ENCODE measurements at regions not wholly inside any gene's neighbourhood (a gene's known extent, or its start where the extent isn't known, plus 50 kb on each side); places are given as distances from the start of the nearest gene placed in this dataset.

- H3K4me3 Mint-ChIP-seq, result no peak overlapping the region
- no peak for DNase-seq (ENCODE audit: low read depth, low spot score)
- no peaks in the 10 kb centered on the region for H3K27me3 Mint-ChIP-seq (ENCODE audit: low read depth)
- H3K27ac Mint-ChIP-seq (ENCODE audit: unreplicated experiment), result no peak overlapping the region
- H3K36me3 Mint-ChIP-seq (ENCODE audit: low read depth), result no peaks in the 10 kb centered on the region
- H3K9me3 Mint-ChIP-seq, result no peaks in the 10 kb centered on the region
- no peak for TF ChIP-seq CTCF (conservative IDR thresholded peaks at IDR 0.05)
- H3K4me1 Mint-ChIP-seq, result no peaks in the 10 kb centered on the region
These were observed 375.9 kb upstream of the PTCHD4 start for GRCh38 chr6:48486876-48487275.

GRCh38 chr6:48486373-48486772, 375.4 kb upstream of the PTCHD4 start:
- Mint-ChIP-seq H3K27me3 (ENCODE audit: low read depth) (no peaks in the 10 kb centered on the region), H3K4me1 (no peaks in the 10 kb centered on the region)

GRCh38 chr6:48476257-48476656, 365.3 kb upstream of the PTCHD4 start:
- Mint-ChIP-seq H3K27me3 (ENCODE audit: low read depth) (no peaks in the 10 kb centered on the region), H3K9me3 (no peaks in the 10 kb centered on the region), H3K4me1 (peaks cover 4% of the 10 kb centered on the region), H3K4me3 (no peak overlapping the region), H3K27ac (ENCODE audit: unreplicated experiment) (no peak overlapping the region), H3K36me3 (ENCODE audit: low read depth) (no peaks in the 10 kb centered on the region)
- DNase-seq (ENCODE audit: low read depth, low spot score), result no peak
- TF ChIP-seq CTCF (conservative IDR thresholded peaks at IDR 0.05), result peak; percentile 25

More at GRCh38 chr6:48486373-48486772, 375.4 kb upstream of the PTCHD4 start:
- no peak overlapping the region for H3K4me3 Mint-ChIP-seq
- no peaks in the 10 kb centered on the region for H3K9me3 Mint-ChIP-seq
- no peak for TF ChIP-seq CTCF (conservative IDR thresholded peaks at IDR 0.05)
- H3K27ac Mint-ChIP-seq (ENCODE audit: unreplicated experiment), result no peak overlapping the region
- no peaks in the 10 kb centered on the region for H3K36me3 Mint-ChIP-seq (ENCODE audit: low read depth)
- no peak for DNase-seq (ENCODE audit: low read depth, low spot score)

- H3K9me3 Mint-ChIP-seq, result no peaks in the 10 kb centered on the region
These were observed 364.3 kb upstream of the PTCHD4 start for GRCh38 chr6:48475275-48475674.

GRCh38 chr6:48474830-48475229, 363.8 kb upstream of the PTCHD4 start:
- Mint-ChIP-seq H3K27ac (ENCODE audit: unreplicated experiment) (no peak overlapping the region), H3K4me1 (peaks cover 12% of the 10 kb centered on the region), H3K4me3 (no peak overlapping the region), H3K27me3 (ENCODE audit: low read depth) (no peaks in the 10 kb centered on the region), H3K36me3 (ENCODE audit: low read depth) (no peaks in the 10 kb centered on the region), H3K9me3 (no peaks in the 10 kb centered on the region)
- DNase-seq (ENCODE audit: low read depth, low spot score), result no peak
- no peak for TF ChIP-seq CTCF (conservative IDR thresholded peaks at IDR 0.05)

More at GRCh38 chr6:48475275-48475674, 364.3 kb upstream of the PTCHD4 start:
- Mint-ChIP-seq H3K4me1 (peaks cover 12% of the 10 kb centered on the region), H3K27me3 (ENCODE audit: low read depth) (no peaks in the 10 kb centered on the region), H3K4me3 (no peak overlapping the region), H3K27ac (ENCODE audit: unreplicated experiment) (no peak overlapping the region), H3K36me3 (ENCODE audit: low read depth) (no peaks in the 10 kb centered on the region)
- TF ChIP-seq CTCF (conservative IDR thresholded peaks at IDR 0.05), result no peak
- DNase-seq (ENCODE audit: low read depth, low spot score), result no peak

GRCh38 chr6:48474136-48474535, 363.1 kb upstream of the PTCHD4 start:
- H3K27me3 Mint-ChIP-seq (ENCODE audit: low read depth), result no peaks in the 10 kb centered on the region
- no peak overlapping the region for H3K27ac Mint-ChIP-seq (ENCODE audit: unreplicated experiment)
- no peaks in the 10 kb centered on the region for H3K9me3 Mint-ChIP-seq
- H3K36me3 Mint-ChIP-seq (ENCODE audit: low read depth), result no peaks in the 10 kb centered on the region
- no peak for TF ChIP-seq CTCF (conservative IDR thresholded peaks at IDR 0.05)
- peaks cover 12% of the 10 kb centered on the region for H3K4me1 Mint-ChIP-seq
- H3K4me3 Mint-ChIP-seq, result no peak overlapping the region
- no peak for DNase-seq (ENCODE audit: low read depth, low spot score)

Measured in neural crest cell (in vitro differentiated cells).